Mesendoderm (in vitro differentiated cells): ENCODE measurements at regions not wholly inside any gene's neighbourhood (a gene's known extent, or its start where the extent isn't known, plus 50 kb on each side); places are given as distances from the start of the nearest gene placed in this dataset.
"Not testable (repeated sequence)": the region's sequence is repeated elsewhere in the genome, so short reads cannot be mapped to it uniquely, and the experiment has no call there.

ENCODE experiments used
- DNase-seq: peaks from one replicate; pipeline ENCODE4 v3.0.0; 2013
- H2AK5ac ChIP-seq: 2 replicates; pipeline ENCODE4 v1.6.1; 2013; ENCODE audit warnings: low read length, inconsistent platforms
- H2BK120ac ChIP-seq: 2 replicates; pipeline ENCODE4 v1.6.1; 2013; ENCODE audit warnings: low read depth, mild to moderate bottlenecking, low read length, moderate library complexity, mixed read lengths
- H2BK15ac ChIP-seq: replicated peaks from 2 replicates; pipeline ENCODE4 v1.6.1; 2013; ENCODE audit warnings: low read depth, mild to moderate bottlenecking, moderate library complexity
- H2BK5ac ChIP-seq: 2 replicates; pipeline ENCODE4 v1.6.1; 2013; ENCODE audit warnings: low read length, inconsistent platforms
- H3K18ac ChIP-seq: 2 replicates; pipeline ENCODE4 v1.6.1; 2013; ENCODE audit warnings: mild to moderate bottlenecking, low read length, mixed read lengths
- H3K23ac ChIP-seq: one replicate; pipeline ENCODE4 v1.6.1; 2013; ENCODE audit warnings: low read length
- H3K27ac ChIP-seq: 2 replicates; pipeline ENCODE4 v1.5.1; 2013; ENCODE audit warnings: low read depth, mild to moderate bottlenecking, inconsistent platforms, low read length, moderate library complexity
- H3K27me3 ChIP-seq: 2 replicates; pipeline ENCODE4 v1.6.1; 2013; ENCODE audit warnings: low read length, control low read depth, mild to moderate bottlenecking, inconsistent platforms; ENCODE audit not compliant: insufficient read depth, poor library complexity
- H3K36me3 ChIP-seq: 2 replicates; pipeline ENCODE4 v1.6.1; 2013; ENCODE audit warnings: low read length, inconsistent platforms; ENCODE audit not compliant: control insufficient read depth, insufficient read depth
- H3K4ac ChIP-seq: one replicate; pipeline ENCODE4 v1.6.1; 2013; ENCODE audit warnings: low read depth, mild to moderate bottlenecking, low read length, moderate library complexity
- H3K4me1 ChIP-seq: 2 replicates; pipeline ENCODE4 v1.6.1; 2013; ENCODE audit warnings: low read depth, low read length, inconsistent platforms; ENCODE audit not compliant: control insufficient read depth
- H3K4me2 ChIP-seq: 2 replicates; pipeline ENCODE4 v1.6.1; 2013; ENCODE audit warnings: low read length
- H3K4me3 ChIP-seq: 2 replicates; pipeline ENCODE4 v1.5.1; 2013; ENCODE audit warnings: mild to moderate bottlenecking, low read length
- H3K56ac ChIP-seq: one replicate; pipeline ENCODE4 v1.6.1; 2013; ENCODE audit warnings: low read length
- H3K79me1 ChIP-seq: 2 replicates; pipeline ENCODE4 v1.6.1; 2013; ENCODE audit warnings: low read length, inconsistent platforms
- H3K79me2 ChIP-seq: 2 replicates; pipeline ENCODE4 v1.6.1; 2013; ENCODE audit warnings: mild to moderate bottlenecking, low read length; ENCODE audit not compliant: control insufficient read depth, insufficient read depth
- H3K9ac ChIP-seq: 2 replicates; pipeline ENCODE4 v1.6.1; 2013; ENCODE audit warnings: low read length, inconsistent platforms
- H4K5ac ChIP-seq: one replicate; pipeline ENCODE4 v1.6.1; 2013; ENCODE audit warnings: low read length
- H4K8ac ChIP-seq: one replicate; pipeline ENCODE4 v1.6.1; 2013; ENCODE audit warnings: low read depth, mild to moderate bottlenecking, control low read depth, low read length, moderate library complexity
- WGBS: extraction: QIAGEN DNeasy Blood & Tissue Kit; methylation state at CpG from one replicate; pipeline ENCODE4 v1.1.7; 2013; ENCODE audit warnings: low lambda C conversion rate, missing lambda C conversion rate; ENCODE audit not compliant: insufficient coverage; ENCODE audit errors: extremely low coverage; 5-methylcytosine and 5-hydroxymethylcytosine counted together

DNA sequence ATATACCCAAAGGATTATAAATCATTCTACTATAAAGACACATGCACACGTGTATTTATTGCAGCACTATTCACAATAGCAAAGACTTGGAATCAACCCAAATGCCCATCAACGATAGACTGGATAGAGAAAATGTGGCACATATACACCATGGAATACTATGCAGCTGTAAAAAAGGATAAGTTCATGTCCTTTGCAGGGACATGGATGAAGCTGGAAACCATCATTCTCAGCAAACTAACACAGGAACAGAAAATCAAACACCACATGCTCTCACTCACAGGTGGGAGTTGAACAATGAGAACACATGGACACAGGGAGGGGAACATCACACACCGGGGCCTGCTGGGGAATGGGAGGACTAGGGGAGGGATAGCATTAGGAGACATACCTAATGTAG lies 473.9 kb downstream of the SIPA1L2 start:
- H2BK15ac ChIP-seq, H3K36me3 ChIP-seq, H3K4me1 ChIP-seq, H3K23ac ChIP-seq, H3K27me3 ChIP-seq, H4K5ac ChIP-seq, H3K4ac ChIP-seq, H3K4me2 ChIP-seq, H3K9ac ChIP-seq, DNase-seq, H3K27ac ChIP-seq, H3K18ac ChIP-seq, H3K4me3 ChIP-seq, H4K8ac ChIP-seq, H3K79me1 ChIP-seq, H3K79me2 ChIP-seq, H3K56ac ChIP-seq, H2AK5ac ChIP-seq, H2BK5ac ChIP-seq, H2BK120ac ChIP-seq: not testable (repeated sequence)
- WGBS, result no CpG with 5 or more reads among the region's 3 CpGs

GRCh38 chr1:232153652-232154051 lies 476.3 kb downstream of the SIPA1L2 start:
- H4K8ac ChIP-seq, result no peak overlapping the region

GRCh38 chr1:232150770-232151548 lies 479.0 kb downstream of the SIPA1L2 start:
- Histone ChIP-seq H2AK5ac (no peak overlapping the region), H3K4me2 (no peak overlapping the region), H2BK5ac (no peak overlapping the region), H3K4me1 (peaks cover 2% of the 10 kb centered on the region), H3K4me3 (no peak overlapping the region), H3K18ac (no peak overlapping the region), H2BK120ac (no peak overlapping the region), H3K79me1 (peaks cover 1% of the 10 kb centered on the region), H3K27ac (no peak overlapping the region), H3K27me3 (no peaks in the 10 kb centered on the region), H3K79me2 (no peaks in the 10 kb centered on the region), H4K8ac (no peak overlapping the region), H3K23ac (no peak overlapping the region), H3K9ac (no peak overlapping the region), H4K5ac (no peak overlapping the region), H3K4ac (no peak overlapping the region), H3K36me3 (no peaks in the 10 kb centered on the region), H3K56ac (no peak overlapping the region), H2BK15ac (no peak overlapping the region)
- peak; percentile 63 for DNase-seq
- WGBS, result no CpG with 5 or more reads among the region's 8 CpGs

More at GRCh38 chr1:232153652-232154051, 476.3 kb downstream of the SIPA1L2 start:
- no peak overlapping the region for H3K4me2 ChIP-seq
- no peak overlapping the region for H3K4ac ChIP-seq
- H3K27ac ChIP-seq, result no peak overlapping the region
- no peaks in the 10 kb centered on the region for H3K79me2 ChIP-seq
- no peak overlapping the region for H3K9ac ChIP-seq
- no peak for DNase-seq
- H2AK5ac ChIP-seq, result no peak overlapping the region
- no peaks in the 10 kb centered on the region for H3K27me3 ChIP-seq
- no peak overlapping the region for H2BK120ac ChIP-seq
- H3K23ac ChIP-seq, result no peak overlapping the region
- H4K5ac ChIP-seq, result no peak overlapping the region
- H2BK5ac ChIP-seq, result no peak overlapping the region
- no peak overlapping the region for H3K56ac ChIP-seq
- H3K18ac ChIP-seq, result no peak overlapping the region
- no peak overlapping the region for H3K4me3 ChIP-seq
- H3K4me1 ChIP-seq, result peaks cover 2% of the 10 kb centered on the region
- no peaks in the 10 kb centered on the region for H3K36me3 ChIP-seq
- H2BK15ac ChIP-seq, result no peak overlapping the region
- H3K79me1 ChIP-seq, result no peaks in the 10 kb centered on the region

DNA sequence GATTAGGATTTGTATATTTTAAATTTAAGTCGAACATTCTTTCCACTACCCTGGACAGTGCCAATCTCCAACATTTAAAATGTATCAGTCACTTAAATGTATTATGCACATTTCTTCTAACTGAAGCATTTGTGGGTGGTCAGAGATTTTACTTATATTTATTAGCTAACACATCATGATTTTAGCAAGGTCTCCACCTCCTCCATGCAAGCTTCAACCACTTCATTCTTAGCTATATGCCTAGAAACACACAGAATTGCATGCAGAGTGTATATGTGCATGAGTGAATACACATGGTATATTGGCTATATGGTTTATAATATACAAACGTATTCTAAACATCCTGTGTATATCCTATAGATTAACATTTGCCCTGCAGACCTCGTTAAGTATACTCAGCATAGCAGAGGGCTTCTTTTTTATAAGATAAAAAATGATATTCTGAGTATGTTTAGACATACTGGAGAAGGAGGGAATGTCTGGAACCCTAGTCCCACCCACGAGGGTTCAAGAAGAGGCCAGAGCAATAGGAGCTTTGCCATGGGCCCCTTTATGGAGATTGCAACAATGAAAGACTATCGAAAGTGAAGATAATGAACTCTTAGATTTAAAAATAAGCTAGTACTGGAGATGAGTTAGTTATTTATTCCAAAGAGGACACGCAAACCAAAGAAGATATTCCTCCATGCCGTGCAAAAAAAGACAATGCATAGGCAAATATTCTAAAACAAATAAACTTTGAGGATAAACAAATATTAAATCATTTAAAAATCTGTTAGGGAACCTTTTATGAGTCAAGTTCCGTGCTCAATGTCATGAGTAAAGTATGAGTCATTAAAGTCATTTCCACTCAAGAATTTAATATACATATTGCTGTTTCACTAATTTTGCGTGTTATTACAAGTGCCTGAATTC lies 480.4 kb downstream of the SIPA1L2 start:
- H2BK120ac ChIP-seq, result no peak overlapping the region
- H3K9ac ChIP-seq, result no peak overlapping the region
- no peak overlapping the region for H3K4me2 ChIP-seq
- H3K18ac ChIP-seq, result no peak overlapping the region
- H3K27me3 ChIP-seq, result no peaks in the 10 kb centered on the region
- H4K8ac ChIP-seq, result no peak overlapping the region
- H3K4me1 ChIP-seq, result peaks cover 2% of the 10 kb centered on the region
- no peak for DNase-seq
- H2BK15ac ChIP-seq, result no peak overlapping the region
- H4K5ac ChIP-seq, result no peak overlapping the region
- H2AK5ac ChIP-seq, result no peak overlapping the region
- H3K27ac ChIP-seq, result no peak overlapping the region
- no peak overlapping the region for H3K4ac ChIP-seq
- no peak overlapping the region for H3K56ac ChIP-seq
- no CpG with 5 or more reads among the region's 9 CpGs for WGBS
- H3K36me3 ChIP-seq, result no peaks in the 10 kb centered on the region
- no peak overlapping the region for H3K23ac ChIP-seq
- H3K79me2 ChIP-seq, result no peaks in the 10 kb centered on the region
- no peak overlapping the region for H2BK5ac ChIP-seq
- no peak overlapping the region for H3K4me3 ChIP-seq
- H3K79me1 ChIP-seq, result peaks cover 1% of the 10 kb centered on the region

- no peak overlapping the region for H3K4me3 ChIP-seq
- no peaks in the 10 kb centered on the region for H3K27me3 ChIP-seq
- H2BK120ac ChIP-seq, result no peak overlapping the region
- H3K4ac ChIP-seq, result no peak overlapping the region
- H3K9ac ChIP-seq, result no peak overlapping the region
- H4K8ac ChIP-seq, result no peak overlapping the region
- H4K5ac ChIP-seq, result no peak overlapping the region
- no peak overlapping the region for H3K56ac ChIP-seq
- H2BK5ac ChIP-seq, result no peak overlapping the region
- 100% methylated on average over 1 of the region's 2 CpGs for WGBS
- H3K23ac ChIP-seq, result no peak overlapping the region
- peaks cover 5% of the 10 kb centered on the region for H3K4me1 ChIP-seq
- H3K18ac ChIP-seq, result no peak overlapping the region
- H2BK15ac ChIP-seq, result no peak overlapping the region
- no peak for DNase-seq
- H3K79me1 ChIP-seq, result peaks cover 1% of the 10 kb centered on the region
- H3K79me2 ChIP-seq, result no peaks in the 10 kb centered on the region
- no peak overlapping the region for H3K4me2 ChIP-seq
- no peak overlapping the region for H2AK5ac ChIP-seq
- H3K36me3 ChIP-seq, result no peaks in the 10 kb centered on the region
- H3K27ac ChIP-seq, result no peak overlapping the region
Measured at GRCh38 chr1:232147215-232147614, 482.7 kb downstream of the SIPA1L2 start.
